Effector CD8-positive, alpha-beta T cell (primary cell): ENCODE measurements at regions not wholly inside any gene's neighbourhood (a gene's known extent, or its start where the extent isn't known, plus 50 kb on each side); places are given as distances from the start of the nearest gene placed in this dataset.

Experiments
- DNase-seq: peaks from one replicate; lab custom pipeline; 2025; lab: John Stamatoyannopoulos, UW

DNA sequence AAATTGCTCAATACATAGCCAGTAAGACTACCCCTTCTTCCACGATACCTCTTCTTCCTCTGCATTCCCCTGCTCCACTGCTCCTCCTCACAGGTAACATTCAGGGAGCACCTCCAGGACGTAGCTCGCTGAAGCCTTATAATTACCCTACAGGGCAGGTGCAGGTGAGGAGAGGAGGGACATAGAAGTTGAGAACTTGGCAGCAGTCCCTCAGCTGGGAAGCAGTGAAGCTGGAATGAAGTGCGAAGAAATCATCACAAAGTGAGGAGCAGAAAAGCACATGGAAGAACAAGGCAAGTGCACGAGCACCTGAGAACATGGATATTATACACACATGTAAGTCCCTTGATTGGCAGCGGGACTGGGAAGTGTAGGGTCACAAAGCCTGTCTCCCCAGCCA is 118.2 kb downstream of the HSD17B3 start:
- no peak for DNase-seq

DNA sequence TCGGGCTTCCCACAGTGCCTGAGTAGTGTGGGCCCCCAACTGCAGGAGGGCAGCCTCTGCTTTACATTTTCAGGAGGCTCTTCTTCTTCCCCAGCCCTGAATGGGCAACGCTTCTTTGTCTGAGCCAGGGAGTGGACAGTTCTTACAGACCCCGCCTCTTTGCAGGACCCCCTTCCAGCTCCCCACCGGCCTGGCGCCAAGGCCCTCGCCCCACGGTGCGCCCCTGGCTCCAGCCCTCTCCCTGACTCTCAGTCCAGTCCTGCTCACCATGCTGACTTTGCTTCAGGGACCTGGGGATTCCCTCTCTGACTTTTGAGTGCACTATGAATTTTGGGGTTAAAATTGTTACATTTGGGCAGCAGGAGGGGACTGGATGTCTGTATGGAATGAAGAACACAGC is 123.8 kb downstream of the HSD17B3 start:
- no peak for DNase-seq

DNA sequence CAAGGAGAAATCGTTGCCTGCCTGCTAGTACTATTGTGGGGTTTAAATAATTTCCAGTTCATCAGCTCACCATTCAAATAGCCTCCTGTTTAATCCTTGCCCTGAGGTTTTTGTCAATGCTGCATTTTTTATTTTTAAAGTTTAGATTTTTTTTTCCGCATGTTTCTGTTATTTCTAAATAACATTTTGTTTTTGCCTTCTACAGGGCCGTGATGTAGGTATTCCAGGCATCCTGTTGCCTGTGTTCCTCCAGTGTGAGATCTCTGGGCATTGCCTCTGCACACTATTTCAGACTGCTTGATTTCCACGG is 124.3 kb downstream of the HSD17B3 start:
- DNase-seq, result no peak

GRCh38 chr9:96177005-96177718 is 124.8 kb downstream of the HSD17B3 start:
- no peak for DNase-seq

DNA sequence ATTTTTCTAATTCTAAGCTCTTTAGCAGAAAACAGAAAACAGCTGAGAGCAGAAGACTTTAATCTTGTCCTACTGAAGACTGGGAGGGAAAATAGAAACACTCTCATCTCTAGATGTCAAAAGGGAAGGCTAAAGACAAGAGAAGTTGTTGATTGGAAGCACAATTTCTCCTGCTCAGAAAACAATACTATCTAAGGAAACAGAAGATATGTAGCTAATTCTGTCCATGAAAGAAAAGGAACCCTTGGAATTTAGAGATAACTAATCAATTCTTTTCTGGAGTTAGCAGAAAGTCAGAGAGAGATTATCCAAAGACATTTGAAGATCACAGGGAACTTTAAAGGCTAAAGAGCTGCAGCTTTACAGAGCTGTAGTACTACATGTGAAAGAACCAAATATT is 126.2 kb downstream of the HSD17B3 start:
- DNase-seq, result no peak

- no peak for DNase-seq
Measured at GRCh38 chr9:96175001-96175400, 127.0 kb downstream of the HSD17B3 start.

- DNase-seq, result no peak
Measured at GRCh38 chr9:96174371-96174770, 127.6 kb downstream of the HSD17B3 start.

GRCh38 chr9:96173640-96174039 is 128.3 kb downstream of the HSD17B3 start:
- DNase-seq, result no peak

DNA sequence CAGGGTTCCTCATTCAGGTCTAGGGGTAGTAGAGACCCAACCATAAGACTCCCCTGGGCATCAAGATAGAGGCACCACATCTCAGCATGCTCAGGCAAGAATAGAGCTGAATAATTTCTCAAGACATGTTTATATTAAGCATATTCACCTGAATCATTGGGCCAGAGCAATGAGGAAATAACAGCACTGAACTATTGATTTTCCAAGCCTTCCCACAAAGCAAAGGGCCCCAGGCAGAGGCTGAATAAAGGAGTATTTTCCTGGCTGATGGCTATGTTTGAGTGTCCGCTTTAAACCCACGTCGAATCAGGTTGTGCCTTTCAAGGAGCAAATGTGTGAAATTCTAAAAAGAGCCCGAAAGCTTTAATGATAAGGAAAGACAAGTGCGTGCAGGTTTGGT is 129.2 kb downstream of the HSD17B3 start:
- DNase-seq, result no peak

- DNase-seq, result no peak
Measured at GRCh38 chr9:96171728-96172127, 130.2 kb downstream of the HSD17B3 start.

GRCh38 chr9:96169901-96170300 is 132.1 kb downstream of the HSD17B3 start:
- no peak for DNase-seq

DNA sequence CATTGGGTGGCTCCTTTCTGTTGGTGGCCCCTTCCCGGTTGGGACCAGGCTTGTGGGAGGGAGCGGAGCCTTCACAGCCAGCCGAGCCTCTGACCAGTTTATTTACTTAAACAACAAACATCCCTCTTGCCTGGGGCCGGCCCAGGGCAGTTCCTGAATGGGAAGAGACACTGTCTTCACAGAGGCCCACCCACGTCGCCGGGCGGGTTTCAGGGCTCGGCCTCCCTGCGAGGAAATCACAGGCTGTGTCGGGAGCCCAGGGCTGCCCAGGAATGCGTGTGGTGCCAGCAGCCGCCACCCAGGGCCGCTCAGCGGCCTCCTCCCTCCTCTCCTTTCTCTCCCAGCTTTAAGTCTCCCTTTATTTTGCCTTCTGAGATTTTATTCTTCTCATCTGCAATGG is 132.5 kb downstream of the HSD17B3 start:
- DNase-seq, result no peak

GRCh38 chr9:96168882-96169281 is 133.1 kb downstream of the HSD17B3 start:
- DNase-seq, result no peak

DNA sequence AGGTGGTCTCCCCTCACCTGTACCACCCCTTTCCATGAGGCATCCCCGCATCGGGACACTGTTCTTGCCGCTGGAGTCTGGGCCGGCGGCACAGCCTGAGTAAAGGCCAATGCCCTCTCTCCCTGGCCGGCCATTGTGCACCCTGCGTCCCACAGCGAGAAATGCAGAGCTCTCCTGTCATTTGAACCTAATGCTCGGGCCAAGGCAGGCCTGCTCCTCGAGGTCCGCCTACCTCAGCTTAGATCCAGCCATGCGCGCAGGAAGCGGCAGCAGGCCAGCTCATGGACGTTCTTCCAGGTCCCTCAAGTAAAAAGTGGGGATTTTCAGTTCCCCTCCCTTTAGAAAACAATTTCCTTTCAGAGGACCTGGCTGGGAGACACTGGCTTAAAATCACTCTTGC is 135.0 kb downstream of the HSD17B3 start:
- DNase-seq, result no peak

DNA sequence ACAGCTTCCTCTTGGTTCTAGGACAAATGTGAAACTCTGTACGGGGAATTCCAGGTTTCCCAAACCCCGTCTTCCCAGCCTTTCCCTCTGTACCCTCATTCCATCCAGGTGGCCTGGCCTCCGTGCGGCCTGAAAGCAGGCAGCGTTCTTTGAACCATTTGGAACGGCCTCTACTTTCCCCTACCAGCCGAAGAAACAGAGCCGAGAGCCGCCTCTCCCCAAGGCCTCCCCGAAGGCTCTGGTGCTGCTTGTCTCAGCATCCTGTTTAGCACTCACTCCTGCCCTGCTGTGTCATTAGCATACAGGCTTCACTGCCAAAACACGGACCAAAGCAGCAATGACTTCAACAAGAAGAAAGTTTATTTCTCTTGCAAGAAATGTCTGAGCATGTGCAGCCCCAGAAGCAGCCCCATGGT is 137.7 kb downstream of the HSD17B3 start:
- no peak for DNase-seq

DNA sequence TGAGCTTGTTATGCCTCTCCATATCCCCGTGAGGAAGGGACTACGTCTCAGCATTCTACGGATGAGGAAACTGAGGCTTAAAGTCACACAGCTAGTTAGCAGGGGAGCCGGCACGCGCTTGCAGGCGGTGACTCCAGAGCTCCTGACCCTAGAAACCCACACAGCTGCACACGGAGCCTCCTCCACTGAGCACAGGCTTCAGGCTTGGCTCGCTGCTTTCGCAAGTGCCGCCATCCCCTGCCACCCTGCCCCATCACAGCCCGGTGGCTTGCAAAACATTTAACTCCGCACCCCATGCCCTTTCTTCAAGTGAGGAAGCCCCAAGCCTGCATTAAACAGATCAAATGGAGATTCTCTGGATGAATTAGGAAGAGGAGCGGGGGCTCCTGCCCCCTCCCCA is 138.3 kb downstream of the HSD17B3 start:
- no peak for DNase-seq

DNA sequence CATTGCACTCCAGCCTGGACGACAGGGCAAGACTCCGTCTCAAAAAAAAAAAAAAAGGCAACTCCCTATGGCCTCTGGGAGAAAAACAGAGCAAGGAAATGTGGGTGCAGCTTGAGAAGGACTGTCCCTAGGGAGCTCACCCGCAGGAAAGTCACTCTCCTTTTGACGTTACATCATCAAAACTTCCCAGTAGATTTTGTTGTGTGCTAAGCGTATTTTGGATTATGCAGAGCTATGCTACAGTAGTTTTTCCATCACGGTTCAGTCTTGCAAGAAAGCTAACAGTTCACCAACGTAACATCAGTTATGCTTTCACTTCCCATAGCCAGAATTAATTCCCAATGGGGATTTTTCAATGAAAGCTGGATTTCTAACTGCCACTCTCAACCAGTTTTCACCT is 138.8 kb downstream of the HSD17B3 start:
- no peak for DNase-seq

- no peak for DNase-seq
Measured at GRCh38 chr9:96161819-96162218, 140.2 kb downstream of the HSD17B3 start.

GRCh38 chr9:96160866-96161265 is 141.1 kb downstream of the HSD17B3 start:
- no peak for DNase-seq

DNA sequence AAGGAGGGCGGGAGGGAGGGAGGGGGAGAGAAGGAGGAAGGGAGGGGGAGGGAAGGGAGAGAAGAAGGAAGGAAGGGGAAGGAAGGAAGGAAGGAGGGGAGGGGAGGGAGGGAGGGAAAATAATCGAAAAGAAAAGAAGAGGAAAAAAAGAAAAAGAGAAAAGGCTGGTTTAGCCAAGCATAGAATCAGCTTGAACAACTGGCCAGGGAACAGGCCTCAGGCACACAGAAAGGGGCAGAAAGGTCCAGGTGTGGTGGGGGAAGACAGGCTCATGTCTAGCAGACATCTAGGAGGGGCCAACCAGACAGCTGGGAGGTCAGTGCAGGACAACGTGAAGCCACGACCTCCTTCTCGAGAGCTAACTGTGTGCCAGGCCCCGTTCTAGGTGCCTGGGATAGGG is 141.8 kb downstream of the HSD17B3 start:
- DNase-seq, result no peak

DNA sequence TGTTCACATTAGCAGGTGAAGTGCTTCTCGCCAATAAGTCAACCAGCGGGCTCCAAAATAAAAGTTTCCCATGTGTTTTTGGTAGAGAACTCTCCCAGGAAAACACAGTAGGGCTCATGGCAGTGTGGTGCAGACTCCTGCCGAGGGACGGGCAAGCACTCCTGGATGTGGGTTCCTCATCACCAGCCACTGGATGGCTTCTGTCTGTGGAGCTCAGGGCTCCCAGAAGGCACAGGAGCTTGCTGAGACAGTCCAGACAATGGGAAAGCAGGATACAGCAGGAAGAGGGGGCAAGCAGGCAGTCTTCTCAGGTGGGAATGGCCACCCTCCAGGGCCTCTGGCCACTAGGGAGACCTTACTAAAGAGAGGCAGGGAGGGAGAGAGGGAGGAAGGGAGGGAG is 142.4 kb downstream of the HSD17B3 start:
- no peak for DNase-seq

- DNase-seq, result no peak
Measured at GRCh38 chr9:96158909-96159575, 142.9 kb downstream of the HSD17B3 start.

GRCh38 chr9:96158147-96158546 is 143.8 kb downstream of the HSD17B3 start:
- no peak for DNase-seq

DNA sequence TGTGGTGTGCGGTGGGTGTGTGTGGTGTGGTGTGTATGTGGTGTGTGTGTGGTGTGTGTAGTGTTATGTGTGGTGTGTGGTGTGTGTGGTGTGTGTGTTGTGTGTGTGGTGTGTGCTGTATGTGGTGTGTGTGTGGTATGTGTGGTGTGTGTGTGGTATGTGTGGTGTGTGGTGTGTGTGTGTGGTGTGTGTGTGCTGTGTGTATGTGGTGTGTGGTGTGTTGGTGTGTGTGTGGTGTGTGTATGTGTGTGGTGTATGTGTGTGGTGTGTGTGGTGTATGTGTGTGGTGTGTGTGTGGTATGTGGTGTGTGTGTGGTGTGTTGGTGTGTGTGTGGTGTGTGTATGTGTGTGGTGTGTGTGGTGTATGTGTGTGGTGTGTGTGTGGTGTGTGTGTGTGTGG is 144.3 kb downstream of the HSD17B3 start:
- DNase-seq, result no peak
